ENCODE measurements at regions not wholly inside any gene's neighbourhood (a gene's known extent, or its start where the extent isn't known, plus 50 kb on each side); places are given as distances from the start of the nearest gene placed in this dataset.

GRCh38 chr2:195390686-195391321 lies 266.2 kb upstream of the SLC39A10 start (continued):
- no peak for TF ChIP-seq SIN3A (conservative IDR thresholded peaks at IDR 0.05 in 1 of 2, IDR thresholded peaks at IDR 0.05 in 1 of 2; ENCODE audit: low read depth in 1 of 2, low read length in 2 of 2)
- no peak for TF ChIP-seq HDAC6 (IDR thresholded peaks at IDR 0.05; ENCODE audit: low read depth, low read length)
- no peak for TF ChIP-seq CBX5 (IDR thresholded peaks at IDR 0.05; ENCODE audit: low read depth, low read length)
- no peak for TF ChIP-seq FOSL1 (IDR thresholded peaks at IDR 0.05; ENCODE audit: insufficient read depth, low read depth, low read length)
- TF ChIP-seq ASH2L (IDR thresholded peaks at IDR 0.05; ENCODE audit: low read length), result no peak
- no peak for TF ChIP-seq BCL11A (IDR thresholded peaks at IDR 0.05; ENCODE audit: low read depth in 2 of 2, low read length in 2 of 2)
- no peak for TF ChIP-seq SP4 (IDR thresholded peaks at IDR 0.05; ENCODE audit: low read length)
